ENCODE measurements at regions not wholly inside any gene's neighbourhood (a gene's known extent, or its start where the extent isn't known, plus 50 kb on each side); places are given as distances from the start of the nearest gene placed in this dataset.

DNA sequence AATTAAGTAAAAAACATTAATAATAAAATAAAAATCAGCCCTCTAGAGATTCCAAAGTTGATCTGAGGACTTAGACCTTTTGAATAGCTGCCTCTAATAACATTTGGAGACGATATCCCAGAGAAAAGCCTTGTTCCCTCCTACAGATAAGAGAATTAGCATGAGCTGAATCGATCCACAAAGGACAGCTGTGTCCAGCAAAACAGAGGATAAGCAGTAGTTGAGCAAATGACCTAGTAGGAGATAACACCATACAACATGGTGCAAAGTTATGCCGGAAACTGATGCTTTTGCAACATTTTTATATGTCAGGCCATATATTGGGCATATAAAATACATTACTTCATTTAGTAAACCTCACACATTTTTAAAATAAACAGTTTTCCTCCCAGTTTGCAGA lies 212.2 kb upstream of the PRR16 start:
- Histone ChIP-seq H4K5ac (ENCODE audit: low read depth, low read length) (no peak overlapping the region), H2AFZ (replicated peaks; ENCODE audit: low read length, poor library complexity) (no peak overlapping the region), H3K27ac (ENCODE audit: insufficient read depth, low read length) (no peak overlapping the region), H3K14ac (replicated peaks; ENCODE audit: low read depth, low read length) (no peak overlapping the region), H2AK9ac (replicated peaks; ENCODE audit: low read depth, low read length, poor library complexity) (no peak overlapping the region), H4K20me1 (ENCODE audit: insufficient read depth, low read length) (no peaks in the 10 kb centered on the region), H2BK5ac (ENCODE audit: low read depth, low read length, poor library complexity, severe bottlenecking) (no peak overlapping the region), H2BK20ac (ENCODE audit: low read depth, low read length) (no peak overlapping the region), H3K4me1 (ENCODE audit: control insufficient read depth, insufficient read depth, low read length) (no peaks in the 10 kb centered on the region), H4K91ac (ENCODE audit: insufficient read depth, low read depth, low read length) (no peak overlapping the region), H3K18ac (ENCODE audit: low read depth, low read length) (no peak overlapping the region), H3K36me3 (ENCODE audit: control insufficient read depth, insufficient read depth, low read length) (no peaks in the 10 kb centered on the region), H2AK5ac (ENCODE audit: low read depth, low read length) (no peak overlapping the region), H2BK15ac (ENCODE audit: low read depth, low read length) (no peak overlapping the region), H3K4me2 (ENCODE audit: low read depth, low read length) (no peak overlapping the region), H3K27me3 (ENCODE audit: control insufficient read depth, insufficient read depth, low read length) (no peaks in the 10 kb centered on the region), H3K4ac (ENCODE audit: low read depth, low read length) (no peak overlapping the region), H3K79me1 (ENCODE audit: low read depth in 1 of 2, low read length in 2 of 2) (no peaks in the 10 kb centered on the region), H4K8ac (ENCODE audit: low read depth in 2 of 2, low read length in 2 of 2) (no peak overlapping the region), H3K4me3 (ENCODE audit: insufficient read depth, low read depth, low read length) (no peak overlapping the region), H3K56ac (ENCODE audit: extremely low read depth, insufficient read depth, low read length) (no peak overlapping the region), H3K9ac (ENCODE audit: low read depth, low read length) (no peak overlapping the region), H2BK120ac (ENCODE audit: low read depth, low read length) (no peak overlapping the region), H3K9me1 (ENCODE audit: insufficient read depth, low read length) (no peaks in the 10 kb centered on the region), H3K23ac (ENCODE audit: low read depth, low read length) (no peak overlapping the region), H3K9me3 (ENCODE audit: control insufficient read depth, insufficient read depth, low read length) (no peaks in the 10 kb centered on the region)
- in situ Hi-C loops (cut with MboI; ENCODE audit: low sequenced_read_pairs), result no loop called here
- no peak for DNase-seq
- dilution Hi-C loops (cut with HindIII; ENCODE audit: low sequenced_read_pairs, unreplicated experiment), result no loop called here
- ChIA-PET CTCF (no interaction called here), POLR2A (ENCODE audit: unreplicated experiment) (no interaction called here)
- no peak for ATAC-seq (ENCODE audit: low read depth)
- TF ChIP-seq FOS (IDR thresholded peaks at IDR 0.05; ENCODE audit: low read depth, low read length) (no peak), NFE2L2 (IDR thresholded peaks at IDR 0.05; ENCODE audit: low read depth, low read length) (no peak), RFX5 (IDR thresholded peaks at IDR 0.05; ENCODE audit: low read depth, low read length) (no peak), RAD21 (IDR thresholded peaks at IDR 0.05; ENCODE audit: low read length) (no peak), SMC3 (IDR thresholded peaks at IDR 0.05; ENCODE audit: low read depth, low read length) (no peak), CEBPB (IDR thresholded peaks at IDR 0.05; ENCODE audit: low read depth, low read length) (no peak), MXI1 (IDR thresholded peaks at IDR 0.05; ENCODE audit: borderline replicate concordance, low read depth, low read length) (no peak), MAFK (IDR thresholded peaks at IDR 0.05; ENCODE audit: low read depth, low read length) (no peak), BHLHE40 (IDR thresholded peaks at IDR 0.05; ENCODE audit: low read depth, low read length) (no peak), POLR2A (IDR thresholded peaks at IDR 0.05; ENCODE audit: low read depth, low read length) (no peak), MAZ (IDR thresholded peaks at IDR 0.05; ENCODE audit: borderline replicate concordance, low read depth, low read length) (no peak)
- TF ChIP-seq, protein P1, sequence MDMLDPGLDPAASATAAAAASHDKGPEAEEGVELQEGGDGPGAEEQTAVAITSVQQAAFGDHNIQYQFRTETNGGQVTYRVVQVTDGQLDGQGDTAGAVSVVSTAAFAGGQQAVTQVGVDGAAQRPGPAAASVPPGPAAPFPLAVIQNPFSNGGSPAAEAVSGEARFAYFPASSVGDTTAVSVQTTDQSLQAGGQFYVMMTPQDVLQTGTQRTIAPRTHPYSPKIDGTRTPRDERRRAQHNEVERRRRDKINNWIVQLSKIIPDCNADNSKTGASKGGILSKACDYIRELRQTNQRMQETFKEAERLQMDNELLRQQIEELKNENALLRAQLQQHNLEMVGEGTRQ (IDR thresholded peaks at IDR 0.05; ENCODE audit: low read depth, low read length), result no peak
- no CpG with 5 or more reads among the region's 3 CpGs for WGBS, 2 experiments (ENCODE audit: extremely low coverage in 2 of 2, insufficient read length in 1 of 2)
- intact Hi-C loops (cut with micrococcal nuclease), result no loop called here
- BruUV-seq (replicated peaks), result no TSS peak
